ENCODE measurements at regions not wholly inside any gene's neighbourhood (a gene's known extent, or its start where the extent isn't known, plus 50 kb on each side); places are given as distances from the start of the nearest gene placed in this dataset.
"Not testable (repeated sequence)": the region's sequence is repeated elsewhere in the genome, so short reads cannot be mapped to it uniquely, and the experiment has no call there.

DNA sequence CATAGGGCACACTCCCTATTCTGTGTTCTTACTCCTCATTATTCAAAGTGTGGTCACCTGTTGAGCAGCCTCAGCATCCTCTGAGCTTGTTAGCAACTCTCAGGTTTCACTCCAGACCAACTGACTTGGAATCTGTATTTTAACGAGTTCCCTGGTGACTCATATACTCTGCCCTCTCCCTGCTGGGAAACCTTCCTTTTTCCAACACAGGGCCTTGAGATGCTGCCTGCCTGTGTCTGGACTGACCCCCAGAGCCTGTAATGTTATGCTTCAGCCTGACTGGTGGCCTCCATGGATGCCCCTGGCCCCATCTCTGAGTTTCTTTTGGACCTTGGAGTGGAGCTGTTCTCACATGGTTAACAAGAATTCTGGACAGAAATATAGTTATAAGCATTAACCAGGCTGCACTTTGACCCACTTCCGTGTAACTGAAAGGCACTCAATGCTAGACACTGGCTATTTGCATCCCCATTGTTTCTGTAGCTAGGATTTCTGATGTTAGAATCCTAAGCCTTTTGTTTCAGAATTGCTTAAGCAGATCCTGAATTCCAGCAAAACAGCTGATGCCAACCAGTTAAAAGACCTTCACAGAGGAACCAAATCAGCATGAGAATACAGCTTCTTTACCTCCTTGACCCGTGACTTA, 262.6 kb downstream of the STIM2 start:
- DNase-seq, result no peak

DNA sequence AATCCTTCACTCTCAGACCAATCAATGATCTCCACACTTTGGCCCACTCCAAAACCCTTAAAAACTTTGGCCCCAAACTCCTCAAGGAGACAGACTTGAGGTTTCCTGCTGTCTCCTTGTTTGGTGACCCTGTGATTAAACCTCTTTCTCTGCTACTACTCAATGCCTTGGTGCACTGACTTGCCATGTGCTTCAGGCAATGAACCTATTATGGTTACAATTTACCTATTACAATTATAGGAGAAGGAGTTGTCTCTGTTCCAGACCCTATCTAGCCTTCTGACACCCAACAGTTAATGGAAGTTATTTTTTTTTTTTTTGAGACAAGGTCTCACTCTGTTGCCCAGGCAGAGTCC, 263.1 kb downstream of the STIM2 start:
- no peak for DNase-seq

DNA sequence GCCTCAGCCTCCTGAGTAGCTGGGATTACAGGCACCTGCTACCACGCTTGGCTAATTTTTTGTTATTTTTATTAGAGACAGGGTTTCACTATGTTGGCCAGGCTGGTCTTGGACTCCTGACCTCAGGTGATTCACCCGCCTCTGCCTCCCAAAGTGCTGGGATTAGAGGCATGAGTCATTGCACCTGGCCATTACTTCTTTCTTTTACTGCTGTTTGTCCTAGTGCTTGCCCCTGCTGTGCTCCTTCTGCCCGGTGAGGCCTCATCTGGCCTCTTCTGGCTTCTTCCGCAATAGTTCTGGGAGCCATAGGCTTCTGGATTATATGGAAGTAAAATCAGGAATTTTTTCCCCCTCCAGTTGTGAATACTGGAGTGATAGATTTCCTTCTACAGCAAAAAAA, 266.3 kb downstream of the STIM2 start:
- not testable (repeated sequence) for DNase-seq

DNA sequence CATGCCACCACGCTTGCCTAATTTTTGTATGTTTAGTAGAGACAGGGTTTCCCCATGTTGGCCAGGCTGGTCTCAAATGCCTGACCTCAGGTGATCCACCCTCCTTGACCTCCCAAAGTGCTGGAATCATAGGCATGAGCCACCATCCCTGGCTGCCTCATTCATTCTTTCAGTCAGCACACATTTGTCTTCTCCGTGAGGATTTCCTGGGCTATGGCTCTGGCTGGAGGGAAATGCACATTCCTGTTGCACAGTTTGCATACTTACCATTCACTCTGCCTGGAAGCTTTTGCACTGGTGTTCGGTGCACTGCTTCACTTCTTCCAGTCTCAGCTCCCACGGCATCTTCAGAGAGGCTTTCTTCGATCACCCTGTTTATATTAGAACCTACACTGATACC, 267.8 kb downstream of the STIM2 start:
- no peak for DNase-seq

DNA sequence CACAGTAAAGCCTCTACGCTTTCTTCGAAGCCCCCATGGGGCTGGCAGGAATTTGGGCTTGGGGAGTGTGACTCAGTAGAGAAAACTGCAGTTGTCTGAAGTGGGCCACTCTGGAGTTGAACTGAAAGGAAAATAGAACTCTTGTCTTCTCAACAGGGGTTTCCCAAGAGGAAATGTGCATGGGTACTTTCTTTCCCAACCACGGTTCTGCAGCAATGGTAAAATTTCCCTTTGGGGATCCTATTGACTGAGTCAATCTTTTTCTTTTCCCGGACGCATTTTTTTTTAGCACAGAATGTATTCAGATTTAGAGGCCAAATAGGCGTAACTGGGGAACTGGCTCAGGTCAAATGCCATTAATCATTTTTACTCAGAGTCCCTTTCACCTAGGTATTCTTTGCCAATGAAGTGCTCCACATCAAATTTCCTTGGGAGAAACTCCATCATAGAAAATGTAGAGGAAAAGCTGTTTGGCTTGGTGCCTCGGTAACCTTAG, 269.3 kb downstream of the STIM2 start:
- no peak for DNase-seq

DNA sequence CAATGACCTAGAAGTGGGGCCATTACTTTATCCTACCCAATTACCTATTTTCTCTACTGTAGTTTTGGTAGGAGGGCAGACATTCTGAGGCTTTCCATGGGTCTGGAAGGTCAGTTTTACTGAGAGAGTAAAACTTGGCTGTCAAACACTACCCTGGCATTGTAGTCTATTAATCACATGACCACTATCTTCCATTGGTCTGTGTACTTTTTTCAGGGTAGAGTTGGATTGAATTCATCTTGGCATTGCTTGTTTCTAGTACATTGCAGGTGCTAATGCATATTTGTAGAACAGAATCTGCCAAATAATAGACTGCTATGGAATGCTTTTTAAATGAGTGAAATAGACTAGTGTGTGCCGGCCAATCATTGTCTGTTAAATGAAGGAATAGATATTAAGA, 271.9 kb downstream of the STIM2 start:
- DNase-seq, result no peak

DNA sequence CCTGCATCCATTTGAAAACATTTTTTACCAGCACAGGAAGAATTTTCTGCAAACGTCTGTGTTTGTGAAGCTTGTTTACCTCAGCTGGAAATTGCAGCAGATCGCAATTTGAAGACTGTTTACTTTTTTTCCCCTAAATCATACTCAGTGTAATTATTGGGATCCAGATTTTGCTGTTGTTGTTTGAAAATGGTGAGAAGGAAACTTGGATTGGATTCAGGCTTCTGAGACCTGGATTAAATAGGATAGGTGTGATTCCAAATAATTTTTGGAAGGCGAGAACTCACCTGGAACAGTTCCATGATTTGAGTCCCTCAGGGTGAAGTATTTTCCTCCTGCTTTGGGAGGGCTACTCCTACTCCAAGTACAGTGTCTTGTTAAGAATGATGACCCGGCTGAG, 279.8 kb downstream of the STIM2 start:
- DNase-seq, result no peak

DNA sequence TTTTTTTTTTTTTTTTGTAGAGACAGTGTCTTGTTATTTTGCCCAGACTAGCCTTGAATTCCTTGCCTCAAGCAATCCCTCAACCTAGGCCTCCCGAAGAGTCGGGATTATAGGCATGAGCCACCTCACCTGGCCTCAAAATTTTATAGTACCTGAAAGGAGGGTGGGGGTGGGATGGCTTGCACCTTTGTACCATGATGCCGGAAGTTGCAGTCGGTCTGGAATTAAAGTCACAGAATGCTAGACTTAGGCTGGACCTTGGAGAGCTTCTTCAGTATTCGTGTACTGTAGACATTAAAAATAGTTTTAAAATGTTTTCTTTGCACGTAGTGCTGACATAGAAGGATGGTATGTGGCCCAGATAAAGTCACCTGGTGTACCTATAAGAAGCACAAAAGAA, 280.9 kb downstream of the STIM2 start:
- DNase-seq, result no peak

DNA sequence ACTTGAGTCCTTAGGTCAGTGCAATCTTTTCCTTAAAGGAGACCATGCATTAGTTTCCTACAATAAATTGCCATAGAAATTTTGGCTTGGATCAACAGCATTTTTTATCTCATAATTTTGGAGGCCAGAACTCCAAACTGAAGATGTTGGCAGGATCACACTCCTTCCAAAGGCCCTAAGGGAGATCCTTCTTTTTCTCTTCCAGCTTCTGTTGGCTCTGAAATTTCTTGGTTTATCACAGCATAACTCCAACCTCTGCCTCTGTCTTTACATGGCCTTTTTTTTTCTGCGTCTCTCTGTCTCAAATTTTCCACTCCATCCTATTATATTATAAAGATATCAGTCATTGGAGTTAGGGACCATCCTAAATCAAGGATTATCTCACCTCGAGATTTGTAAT, 282.2 kb downstream of the STIM2 start:
- DNase-seq, result no peak

DNA sequence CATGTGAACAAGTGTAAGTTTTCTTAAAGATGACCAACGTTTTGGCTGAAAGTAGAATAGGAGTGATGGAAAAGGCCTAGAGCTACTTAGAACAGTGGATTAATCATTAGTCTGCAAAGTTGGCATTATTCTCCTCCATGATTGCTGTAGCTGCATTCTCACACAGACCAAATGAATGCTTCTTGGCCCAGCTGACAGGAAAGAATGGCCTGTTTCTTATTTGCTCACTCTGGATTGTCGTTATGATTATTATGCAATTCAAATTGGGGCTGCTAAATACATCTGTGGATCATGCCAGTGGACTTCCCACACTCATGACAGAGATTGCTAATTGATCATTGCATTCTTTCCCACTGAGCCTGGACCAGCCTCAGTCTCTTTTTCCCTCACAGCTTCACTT, 285.0 kb downstream of the STIM2 start:
- no peak for DNase-seq

DNA sequence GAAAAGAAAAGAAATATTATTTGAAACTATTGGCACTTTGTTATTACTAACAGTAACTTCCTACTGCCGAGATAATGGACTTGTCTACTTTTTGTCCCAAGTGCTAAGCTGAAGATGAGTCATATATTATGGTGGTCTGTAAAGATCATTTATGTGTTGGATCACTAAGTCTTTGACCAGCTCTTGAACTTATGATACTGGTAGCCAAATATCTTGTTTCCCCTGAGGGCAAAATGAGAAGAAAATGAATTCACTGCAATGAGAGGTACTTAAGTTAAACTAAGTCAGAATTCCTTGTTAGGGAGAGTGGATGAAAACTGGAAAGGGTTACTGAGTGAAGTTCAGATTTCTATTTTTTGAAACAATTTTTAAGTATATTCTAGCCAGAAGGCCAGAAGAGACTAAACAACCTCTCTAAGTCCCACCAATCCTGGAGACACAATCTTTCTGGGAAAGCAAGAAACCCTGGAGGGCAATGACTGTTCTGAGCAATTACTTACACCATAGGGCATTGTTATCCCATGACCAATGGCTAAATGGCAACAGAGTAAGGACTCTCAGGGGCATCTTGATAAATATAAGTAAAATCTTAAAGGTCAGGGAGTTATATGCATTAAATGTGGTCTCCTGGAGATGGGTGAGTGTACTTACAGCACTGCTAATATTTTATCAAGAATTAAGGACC, 287.7 kb downstream of the STIM2 start:
- no peak for DNase-seq

DNA sequence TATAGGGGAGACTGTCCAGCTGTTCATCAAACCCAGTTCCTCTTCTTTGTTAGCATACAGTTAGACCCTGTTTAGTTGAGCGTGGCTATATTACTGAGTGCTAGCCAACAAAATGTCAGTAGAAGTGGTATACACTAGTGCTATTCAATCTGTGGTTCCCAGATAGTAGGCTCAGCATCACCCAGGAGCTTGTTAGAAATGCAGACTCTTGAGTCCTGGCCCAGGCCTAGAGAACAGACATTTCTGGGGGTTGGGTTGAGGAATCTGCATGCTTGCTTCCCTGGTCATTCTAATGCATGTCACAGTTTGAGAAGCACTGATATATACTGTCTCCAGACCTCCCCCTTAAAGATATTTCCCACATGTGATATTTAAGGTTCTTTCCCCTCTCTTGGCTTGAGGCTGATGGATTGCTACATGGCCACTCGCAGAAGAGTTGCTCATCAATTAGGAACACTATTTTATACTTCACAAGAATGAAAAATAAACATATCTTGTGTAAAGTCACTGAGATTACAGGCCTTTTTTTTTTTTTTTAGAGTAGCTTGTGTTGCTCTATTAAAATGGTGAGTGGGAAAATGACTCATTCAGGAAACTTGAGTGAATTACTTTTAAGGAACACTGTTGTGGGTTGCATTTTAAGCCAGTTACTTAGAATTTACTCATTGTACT, 289.0 kb downstream of the STIM2 start:
- no peak for DNase-seq

DNA sequence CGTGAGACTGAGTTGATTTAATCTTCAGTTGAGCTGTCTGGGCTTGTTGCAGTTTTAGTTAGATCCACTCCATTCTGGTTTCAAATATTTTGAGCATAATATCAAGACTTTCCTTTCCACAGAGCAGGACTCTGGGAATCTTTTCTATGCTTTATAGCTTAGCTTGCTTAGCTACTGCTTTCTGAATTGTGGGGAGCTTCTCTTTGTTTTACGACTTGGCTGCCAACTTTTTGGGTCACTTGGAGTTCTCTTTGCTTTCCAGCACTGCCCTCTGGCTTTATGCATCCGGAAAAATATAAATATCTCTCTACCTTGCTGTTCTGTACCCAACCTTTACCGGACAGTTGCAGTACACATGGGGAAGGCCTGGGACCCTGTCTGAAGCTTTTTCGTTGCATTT, 292.1 kb downstream of the STIM2 start:
- no peak for DNase-seq

DNA sequence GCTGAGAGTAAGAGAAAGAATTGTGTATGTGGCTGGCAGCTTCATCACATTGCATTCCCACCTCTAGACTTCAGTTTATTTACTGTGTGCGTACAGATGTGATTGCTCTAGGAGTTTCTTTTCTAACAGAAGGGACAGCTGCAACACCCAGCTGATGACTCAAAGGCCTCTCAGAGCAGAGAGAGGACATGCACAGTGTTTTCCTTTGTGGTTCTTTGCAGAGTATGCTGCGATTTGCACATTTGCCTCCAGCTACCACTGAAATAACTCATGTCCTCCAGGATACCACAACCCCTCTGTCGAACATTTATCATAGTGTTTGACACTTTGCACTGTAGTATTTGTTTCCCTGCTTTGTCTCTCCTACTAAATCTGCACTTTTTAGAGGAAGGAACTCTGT, 294.1 kb downstream of the STIM2 start:
- DNase-seq, result peak; percentile 8

DNA sequence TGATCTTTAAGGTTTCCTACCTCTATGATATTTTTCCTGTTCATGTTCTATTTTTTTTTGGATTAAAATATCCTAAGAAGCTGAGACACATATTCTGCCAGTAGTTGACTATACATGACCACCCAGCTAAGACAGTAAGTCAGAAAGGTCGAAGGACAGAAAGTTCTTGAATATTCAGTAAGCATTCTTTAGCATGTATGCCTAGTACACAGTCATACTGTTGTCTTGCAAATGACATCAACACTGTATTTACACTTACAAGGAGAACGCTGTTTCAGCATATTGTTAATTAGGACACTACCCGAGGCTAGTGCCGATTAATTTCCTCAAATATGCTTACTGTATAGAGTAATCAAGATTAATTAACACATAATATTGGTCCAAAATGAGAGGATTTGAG, 300.6 kb downstream of the STIM2 start:
- DNase-seq, result no peak

DNA sequence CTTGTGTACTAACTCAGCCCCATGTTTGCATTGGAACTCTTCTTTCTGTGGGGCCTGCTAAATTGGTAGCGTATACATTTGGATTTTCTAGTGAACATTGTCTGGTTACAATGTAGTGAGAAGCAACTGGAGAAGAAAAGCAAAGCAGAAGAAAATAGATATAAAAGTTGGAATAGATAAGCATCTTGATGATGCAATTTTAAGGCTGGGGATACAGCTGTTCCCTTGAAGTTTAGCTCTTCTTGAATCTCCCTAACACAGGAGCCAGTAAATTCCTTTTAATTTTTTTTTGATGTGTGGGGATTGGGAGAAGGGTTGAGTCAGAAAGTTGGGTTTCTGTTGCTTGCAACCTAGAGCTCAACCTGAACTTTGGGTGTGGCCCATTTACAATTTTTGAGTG, 308.1 kb downstream of the STIM2 start:
- no peak for DNase-seq

DNA sequence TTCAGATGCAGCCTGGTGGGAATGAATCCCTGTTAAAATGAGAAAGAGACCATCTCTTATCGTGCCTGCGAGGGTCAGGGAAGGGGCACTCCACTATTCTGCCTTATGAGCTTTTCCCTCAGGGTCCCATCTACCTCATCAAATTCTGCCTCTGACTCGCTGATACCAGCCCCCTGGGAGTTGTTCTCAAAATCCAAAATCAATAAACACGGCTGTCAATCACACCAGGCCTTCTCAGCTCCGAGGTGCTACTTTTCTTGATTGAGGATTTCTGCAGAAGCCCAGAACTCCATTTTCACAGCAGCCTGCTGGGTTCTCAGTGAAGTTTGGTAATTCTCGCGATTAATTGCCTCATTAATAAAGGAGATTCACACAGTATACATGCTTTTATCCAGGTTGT, 312.6 kb downstream of the STIM2 start:
- no peak for DNase-seq

DNA sequence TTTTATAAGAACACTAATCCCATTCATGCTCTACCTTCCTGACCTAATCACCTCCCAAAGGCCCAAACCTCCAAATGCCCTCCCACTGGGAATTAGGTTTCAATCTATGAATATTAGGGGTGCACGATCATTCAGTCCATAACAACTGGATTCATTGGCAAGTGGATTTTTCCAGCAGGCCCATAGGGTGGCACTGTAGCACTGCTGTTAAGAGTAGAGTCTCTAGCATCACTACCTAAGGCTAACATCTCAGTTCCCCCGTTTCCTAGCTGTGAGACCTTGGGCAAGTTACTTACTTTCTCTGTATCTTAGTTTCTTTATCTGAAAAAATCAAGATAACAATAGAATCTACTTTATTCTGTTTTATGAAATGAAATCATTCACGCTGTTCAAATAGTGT, 315.8 kb downstream of the STIM2 start:
- DNase-seq, result no peak

DNA sequence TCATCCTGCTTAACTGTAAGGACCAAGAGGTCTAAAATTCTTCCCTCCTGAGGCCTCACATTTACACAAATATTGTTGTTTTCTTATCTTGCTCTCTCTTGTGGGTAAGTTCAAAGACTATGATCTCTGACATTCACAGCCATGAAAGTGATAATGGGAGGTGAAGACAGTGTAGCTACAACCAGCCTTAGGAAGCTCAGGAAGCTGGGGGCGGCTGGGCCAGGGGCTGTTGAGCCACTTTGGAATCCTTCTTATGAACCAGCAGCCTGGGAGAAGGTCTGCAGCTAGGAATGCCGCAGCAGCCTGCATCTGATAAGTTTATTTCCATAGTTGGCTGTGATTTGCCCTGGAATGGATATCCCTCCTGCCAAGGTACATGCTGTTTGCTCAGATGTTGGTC, 316.2 kb downstream of the STIM2 start:
- no peak for DNase-seq

DNA sequence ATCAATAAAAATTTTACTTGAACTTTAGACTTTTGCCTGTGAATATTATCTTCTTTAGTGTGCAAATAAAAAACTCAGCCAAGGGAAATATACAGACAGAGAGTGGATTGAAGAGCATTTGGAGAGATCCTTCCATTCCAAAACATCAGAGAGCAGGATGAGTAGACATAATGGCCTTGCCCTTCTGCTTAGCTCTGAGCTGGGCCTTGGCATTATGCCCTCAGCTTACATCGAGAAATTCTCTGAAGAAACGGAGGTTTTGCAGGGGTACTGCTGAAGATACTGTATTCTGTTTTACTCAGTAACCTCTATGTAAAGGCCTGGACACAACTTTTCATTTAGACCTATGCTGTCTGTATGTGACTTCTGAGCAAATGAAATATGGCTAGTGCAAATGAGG, 317.4 kb downstream of the STIM2 start:
- no peak for DNase-seq

DNA sequence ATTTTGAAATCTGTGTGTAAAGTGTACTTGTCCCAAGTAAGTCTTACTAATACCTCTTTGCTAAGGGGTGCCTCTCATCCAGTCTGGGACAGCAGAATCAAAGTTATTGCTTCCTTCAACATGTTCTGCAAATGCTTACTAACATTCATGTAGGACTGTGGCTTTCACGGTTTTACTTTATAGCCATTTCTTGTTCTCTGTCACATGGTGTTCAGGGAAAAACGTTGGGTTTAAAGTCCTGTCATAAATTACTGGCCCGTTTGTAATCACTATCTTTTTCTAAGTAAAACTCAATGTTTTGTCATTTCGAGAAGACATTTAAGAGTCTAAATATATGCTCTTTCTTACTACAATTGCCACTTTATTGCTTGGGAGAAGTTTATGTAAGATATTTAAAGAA, 321.1 kb downstream of the STIM2 start:
- DNase-seq, result no peak

DNA sequence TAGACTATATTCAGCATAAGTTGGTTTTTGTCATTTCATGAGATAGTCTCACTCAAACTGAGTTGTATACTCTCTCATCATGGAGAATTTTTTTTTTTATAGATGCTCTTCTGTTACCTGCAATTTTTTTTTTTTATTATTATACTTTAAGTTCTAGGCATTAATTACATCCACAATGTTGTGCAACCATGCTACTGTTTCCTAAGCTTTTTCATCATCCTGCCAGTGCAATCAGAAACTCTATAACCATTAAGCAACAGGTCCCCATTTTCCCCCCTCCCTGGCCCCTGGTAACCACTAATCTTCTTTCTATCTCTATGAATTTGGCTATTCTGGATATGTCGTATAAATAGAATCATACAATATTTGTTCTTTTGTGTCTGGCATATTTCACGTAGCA, 321.6 kb downstream of the STIM2 start:
- no peak for DNase-seq

DNA sequence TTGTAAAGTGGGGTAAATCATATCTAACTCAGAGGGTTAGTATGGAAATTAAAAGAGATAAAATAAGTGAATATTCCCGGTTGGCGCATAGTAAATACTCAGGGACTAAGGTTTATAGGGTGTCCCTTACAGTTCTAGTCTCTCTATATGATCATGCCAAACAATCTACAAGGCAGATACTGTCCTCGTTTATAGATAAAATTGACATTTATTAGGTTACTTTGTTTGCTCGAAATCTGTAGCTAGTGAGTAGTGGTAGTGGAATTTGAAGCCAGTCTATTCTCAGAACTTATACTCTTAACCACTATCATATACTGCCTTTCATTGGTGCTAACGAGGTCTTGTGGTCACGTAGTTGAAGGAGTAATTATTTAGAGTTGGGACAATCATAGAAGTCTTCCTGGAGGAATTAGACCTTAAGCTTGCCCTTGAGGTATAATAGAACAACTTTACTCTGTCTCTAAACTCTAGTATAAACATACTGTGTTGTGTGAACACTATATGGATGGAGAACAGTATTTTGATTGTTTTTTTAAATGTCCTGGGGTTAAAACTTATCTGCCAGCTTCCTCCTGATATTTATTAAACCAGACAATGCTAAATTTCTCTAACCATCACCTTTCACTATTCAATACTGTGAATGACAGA, 324.0 kb downstream of the STIM2 start:
- DNase-seq, result no peak

DNA sequence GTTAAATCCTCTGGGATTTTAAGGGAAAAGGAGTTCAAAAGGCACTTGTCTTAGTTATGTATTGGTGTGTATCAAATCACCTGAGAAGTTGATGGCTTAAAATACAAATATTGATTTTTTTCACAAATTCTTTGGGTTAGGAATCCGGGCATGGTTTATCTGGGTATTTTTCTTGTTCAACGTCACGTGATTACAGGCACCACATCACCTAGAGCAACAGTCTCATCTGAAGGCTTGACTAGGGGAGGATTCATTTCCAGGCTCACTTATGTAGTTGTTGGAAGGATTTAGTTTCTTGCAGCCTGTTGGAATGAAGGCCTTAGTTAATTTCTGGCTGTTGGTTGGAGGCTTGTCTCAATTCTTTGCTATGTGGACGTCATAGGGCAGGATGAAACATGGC, 326.1 kb downstream of the STIM2 start:
- DNase-seq, result no peak

Measured in right kidney (tissue), 1 donor.